Right lobe of liver (tissue), 4 donors: ENCODE measurements at regions not wholly inside any gene's neighbourhood (a gene's known extent, or its start where the extent isn't known, plus 50 kb on each side); places are given as distances from the start of the nearest gene placed in this dataset.

Experiments
- POLR2A ChIP-seq: fragments of 450-650 bp; IDR thresholded peaks from one replicate; pipeline ENCODE4 v1.6.1; 2017; ENCODE audit warnings: antibody characterized with exemption, mild to moderate bottlenecking
- TF ChIP-seq, protein P1 (sequence below), 4 donors: fragments of 200-600 bp in 3 of 4; fragments of 450-650 bp in 1 of 4; IDR thresholded peaks; one replicate each; pipeline versions ENCODE4 v1.5.1 to v1.8.0; 2016 to 2022; ENCODE audit warnings: antibody characterized with exemption in 4 of 4, mild to moderate bottlenecking in 2 of 4
- donor health status: DM: no; HTN: no; CAD: no.
- donor health status: DM: no; HTN: no; CAD: no.
- donor health status: DM: no; HTN: yes; CAD: no.

DNA sequence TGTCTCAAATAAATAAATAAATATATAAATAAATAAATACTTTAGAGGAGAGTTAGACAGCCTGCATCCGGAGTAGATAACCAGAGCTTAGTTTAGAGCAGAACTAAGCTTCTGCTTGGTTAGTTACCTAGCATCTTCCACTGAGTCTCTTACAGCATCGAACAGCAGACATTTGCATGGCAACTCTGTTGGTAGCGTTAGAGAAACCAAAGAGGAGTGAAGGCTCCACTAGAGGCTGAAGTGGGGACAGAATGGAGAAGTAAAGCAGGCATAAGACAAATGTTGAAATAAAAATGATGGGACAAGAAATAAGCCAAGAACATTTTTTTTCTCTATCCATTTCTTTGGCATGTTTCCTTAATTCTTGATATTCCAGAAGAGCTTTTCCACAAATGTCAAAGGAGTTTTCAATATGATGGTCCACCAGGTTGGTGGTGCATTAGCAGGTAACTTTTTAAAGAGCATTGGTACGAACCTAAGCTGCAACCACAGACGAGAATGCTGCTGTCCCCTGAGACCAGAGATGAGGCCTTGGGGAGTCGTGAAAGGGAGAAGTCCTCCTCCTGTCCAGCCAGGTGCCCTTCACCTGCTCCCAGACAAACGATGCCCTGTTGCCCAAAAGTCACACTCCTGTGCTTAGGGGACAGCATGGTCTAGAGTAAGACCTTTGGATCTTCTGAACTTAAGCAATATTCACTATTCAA is 438.3 kb downstream of the DIRAS2 start:
- TF ChIP-seq, protein P1, sequence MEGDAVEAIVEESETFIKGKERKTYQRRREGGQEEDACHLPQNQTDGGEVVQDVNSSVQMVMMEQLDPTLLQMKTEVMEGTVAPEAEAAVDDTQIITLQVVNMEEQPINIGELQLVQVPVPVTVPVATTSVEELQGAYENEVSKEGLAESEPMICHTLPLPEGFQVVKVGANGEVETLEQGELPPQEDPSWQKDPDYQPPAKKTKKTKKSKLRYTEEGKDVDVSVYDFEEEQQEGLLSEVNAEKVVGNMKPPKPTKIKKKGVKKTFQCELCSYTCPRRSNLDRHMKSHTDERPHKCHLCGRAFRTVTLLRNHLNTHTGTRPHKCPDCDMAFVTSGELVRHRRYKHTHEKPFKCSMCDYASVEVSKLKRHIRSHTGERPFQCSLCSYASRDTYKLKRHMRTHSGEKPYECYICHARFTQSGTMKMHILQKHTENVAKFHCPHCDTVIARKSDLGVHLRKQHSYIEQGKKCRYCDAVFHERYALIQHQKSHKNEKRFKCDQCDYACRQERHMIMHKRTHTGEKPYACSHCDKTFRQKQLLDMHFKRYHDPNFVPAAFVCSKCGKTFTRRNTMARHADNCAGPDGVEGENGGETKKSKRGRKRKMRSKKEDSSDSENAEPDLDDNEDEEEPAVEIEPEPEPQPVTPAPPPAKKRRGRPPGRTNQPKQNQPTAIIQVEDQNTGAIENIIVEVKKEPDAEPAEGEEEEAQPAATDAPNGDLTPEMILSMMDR (IDR thresholded peaks at IDR 0.05): no peak
- no peak for TF ChIP-seq POLR2A
